ENCODE measurements at regions not wholly inside any gene's neighbourhood (a gene's known extent, or its start where the extent isn't known, plus 50 kb on each side); places are given as distances from the start of the nearest gene placed in this dataset.
A peak's percentile ranks its signal among the peaks of the same experiment; 100 is the strongest.

DNA sequence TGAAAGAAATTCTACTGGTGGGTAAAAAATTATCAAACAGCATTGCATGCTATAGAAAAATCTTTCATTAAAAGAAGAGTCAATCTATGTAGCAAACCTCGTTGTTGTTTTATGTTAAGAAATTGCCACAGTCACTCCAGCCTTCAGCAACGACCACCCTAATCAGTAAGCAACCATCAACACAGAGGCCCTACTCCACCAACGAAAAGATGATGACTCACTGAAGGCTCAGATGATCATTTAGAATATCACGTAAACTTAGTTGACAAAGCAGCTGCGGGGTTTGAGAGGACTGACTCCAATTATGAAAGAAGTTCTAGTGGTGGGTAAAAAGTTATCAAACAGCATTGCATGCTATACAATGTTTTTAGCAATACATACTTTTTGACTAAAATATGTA is 242.6 kb downstream of the DRD1 start:
- CTCF ChIA-PET: interaction anchor here (0.6 kb wide), 1 partner anchor 326 kb away, joined by 3 read pairs; no protein-coding TSS in a partner anchor
- intact Hi-C loops (cut with micrococcal nuclease; ENCODE audit: unreplicated experiment): no loop called here
- no peak for DNase-seq
- H3K9me3 Mint-ChIP-seq (ENCODE audit: unreplicated experiment): no peaks in the 10 kb centered on the region
- H3K27me3 Mint-ChIP-seq (ENCODE audit: insufficient read depth, unreplicated experiment): peaks cover 3% of the 10 kb centered on the region
- Histone ChIP-seq H3K4me1 (peaks cover under 1% of the 10 kb centered on the region; the same call in 1 of the 2 replicates), H3K9me3 (no peaks in the 10 kb centered on the region), H3K27me3 (replicated peaks; ENCODE audit: control insufficient read depth, insufficient read depth, low read length) (no peaks in the 10 kb centered on the region), H3K36me3 (ENCODE audit: control insufficient read depth, insufficient read depth, low read length) (no peaks in the 10 kb centered on the region), H3K4me3 (ENCODE audit: low read depth, low read length) (no peak overlapping the region)
- TF ChIP-seq, protein P1, sequence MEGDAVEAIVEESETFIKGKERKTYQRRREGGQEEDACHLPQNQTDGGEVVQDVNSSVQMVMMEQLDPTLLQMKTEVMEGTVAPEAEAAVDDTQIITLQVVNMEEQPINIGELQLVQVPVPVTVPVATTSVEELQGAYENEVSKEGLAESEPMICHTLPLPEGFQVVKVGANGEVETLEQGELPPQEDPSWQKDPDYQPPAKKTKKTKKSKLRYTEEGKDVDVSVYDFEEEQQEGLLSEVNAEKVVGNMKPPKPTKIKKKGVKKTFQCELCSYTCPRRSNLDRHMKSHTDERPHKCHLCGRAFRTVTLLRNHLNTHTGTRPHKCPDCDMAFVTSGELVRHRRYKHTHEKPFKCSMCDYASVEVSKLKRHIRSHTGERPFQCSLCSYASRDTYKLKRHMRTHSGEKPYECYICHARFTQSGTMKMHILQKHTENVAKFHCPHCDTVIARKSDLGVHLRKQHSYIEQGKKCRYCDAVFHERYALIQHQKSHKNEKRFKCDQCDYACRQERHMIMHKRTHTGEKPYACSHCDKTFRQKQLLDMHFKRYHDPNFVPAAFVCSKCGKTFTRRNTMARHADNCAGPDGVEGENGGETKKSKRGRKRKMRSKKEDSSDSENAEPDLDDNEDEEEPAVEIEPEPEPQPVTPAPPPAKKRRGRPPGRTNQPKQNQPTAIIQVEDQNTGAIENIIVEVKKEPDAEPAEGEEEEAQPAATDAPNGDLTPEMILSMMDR (IDR thresholded peaks at IDR 0.05; ENCODE audit: insufficient read depth in 1 of 2, low read depth in 1 of 2, low read length in 1 of 2, severe bottlenecking in 1 of 2, unreplicated experiment in 1 of 2): no peak
- no peaks in the 10 kb centered on the region for H3K36me3 Mint-ChIP-seq (ENCODE audit: insufficient read depth, unreplicated experiment)
- POLR2A ChIA-PET: no interaction called here
- no peaks in the 10 kb centered on the region for H3K4me1 Mint-ChIP-seq (ENCODE audit: low read depth, unreplicated experiment)
- no peak overlapping the region for H3K27ac Mint-ChIP-seq (ENCODE audit: unreplicated experiment)
- H3K4me3 Mint-ChIP-seq (ENCODE audit: unreplicated experiment): no peak overlapping the region
- no TSS peak for BruUV-seq (replicated peaks)

- no peaks in the 10 kb centered on the region for H3K36me3 ChIP-seq (ENCODE audit: control insufficient read depth, insufficient read depth, low read length)
- POLR2A ChIA-PET: no interaction called here
- no peaks in the 10 kb centered on the region for H3K9me3 Mint-ChIP-seq (ENCODE audit: unreplicated experiment)
- TF ChIP-seq, protein P1 (IDR thresholded peaks at IDR 0.05; ENCODE audit: insufficient read depth in 1 of 2, low read depth in 1 of 2, low read length in 1 of 2, severe bottlenecking in 1 of 2, unreplicated experiment in 1 of 2): no peak
- H3K4me3 Mint-ChIP-seq (ENCODE audit: unreplicated experiment): peak overlapping the region; percentile 48
- intact Hi-C loops (cut with micrococcal nuclease; ENCODE audit: unreplicated experiment): loop anchor here (5.0 kb wide), 1 partner anchor 266 kb away; no protein-coding TSS in a partner anchor
- peak overlapping the region; percentile 59 for H3K27ac Mint-ChIP-seq (ENCODE audit: unreplicated experiment)
- no peaks in the 10 kb centered on the region for H3K27me3 ChIP-seq (replicated peaks; ENCODE audit: control insufficient read depth, insufficient read depth, low read length)
- CTCF ChIA-PET: interaction anchor here (1.2 kb wide), 1 partner anchor 269 kb away, joined by 4 read pairs; no protein-coding TSS in a partner anchor
- peaks cover 19% of the 10 kb centered on the region for H3K4me1 ChIP-seq
- H3K27me3 Mint-ChIP-seq (ENCODE audit: insufficient read depth, unreplicated experiment): no peaks in the 10 kb centered on the region
- H3K4me1 Mint-ChIP-seq (ENCODE audit: low read depth, unreplicated experiment): peaks cover 22% of the 10 kb centered on the region
- peak; percentile 77 to 79 for DNase-seq
- no peaks in the 10 kb centered on the region for H3K9me3 ChIP-seq
- no peaks in the 10 kb centered on the region for H3K36me3 Mint-ChIP-seq (ENCODE audit: insufficient read depth, unreplicated experiment)
- no TSS peak for BruUV-seq (replicated peaks)
- no peak overlapping the region for H3K4me3 ChIP-seq (ENCODE audit: low read depth, low read length)
These were observed 248.0 kb downstream of the DRD1 start for GRCh38 chr5:175195698-175196656.

DNA sequence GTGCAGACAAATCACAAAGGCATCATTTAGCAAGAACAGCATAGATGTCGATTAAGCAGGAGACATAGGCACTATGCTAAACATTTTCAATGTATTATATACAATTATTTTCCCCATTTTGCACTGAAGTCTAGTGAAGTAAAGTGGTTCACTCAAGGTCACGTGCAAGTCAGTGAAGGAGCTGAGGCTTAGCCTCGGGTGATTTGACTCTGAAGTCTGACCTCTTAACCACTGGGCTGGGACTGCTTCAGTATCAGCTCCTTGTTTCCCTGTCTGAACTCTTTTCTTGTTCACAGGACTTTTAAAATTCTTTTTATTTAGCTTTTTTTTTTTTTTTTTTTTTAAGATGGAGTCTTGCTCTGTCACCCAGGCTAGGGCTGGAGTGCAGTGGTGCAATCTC is 262.7 kb downstream of the DRD1 start:
- Mint-ChIP-seq H3K36me3 (ENCODE audit: insufficient read depth, unreplicated experiment) (no peaks in the 10 kb centered on the region), H3K9me3 (ENCODE audit: unreplicated experiment) (no peaks in the 10 kb centered on the region)
- no TSS peak for BruUV-seq (replicated peaks)

More for the DNA sequence above, 262.7 kb downstream of the DRD1 start:
- Histone ChIP-seq H3K4me1 (no peaks in the 10 kb centered on the region), H3K4me3 (ENCODE audit: low read depth, low read length) (no peak overlapping the region), H3K27me3 (replicated peaks; ENCODE audit: control insufficient read depth, insufficient read depth, low read length) (no peaks in the 10 kb centered on the region; the same call in 1 of the 2 replicates), H3K36me3 (ENCODE audit: control insufficient read depth, insufficient read depth, low read length) (no peaks in the 10 kb centered on the region), H3K9me3 (no peaks in the 10 kb centered on the region)
- Mint-ChIP-seq H3K27me3 (ENCODE audit: insufficient read depth, unreplicated experiment) (no peaks in the 10 kb centered on the region), H3K4me1 (ENCODE audit: low read depth, unreplicated experiment) (no peaks in the 10 kb centered on the region), H3K4me3 (ENCODE audit: unreplicated experiment) (no peak overlapping the region), H3K27ac (ENCODE audit: unreplicated experiment) (no peak overlapping the region)
- DNase-seq: no peak
- TF ChIP-seq, protein P1 (IDR thresholded peaks at IDR 0.05; ENCODE audit: insufficient read depth in 1 of 2, low read depth in 1 of 2, low read length in 1 of 2, severe bottlenecking in 1 of 2, unreplicated experiment in 1 of 2): no peak
- ChIA-PET POLR2A (no interaction called here), CTCF (no interaction called here)
- intact Hi-C loops (cut with micrococcal nuclease; ENCODE audit: unreplicated experiment): no loop called here
